CD4-positive, alpha-beta T cell treated with Interleukin-21 for 1 hour (primary cell): ENCODE measurements at regions not wholly inside any gene's neighbourhood (a gene's known extent, or its start where the extent isn't known, plus 50 kb on each side); places are given as distances from the start of the nearest gene placed in this dataset.
"Not testable (repeated sequence)": the region's sequence is repeated elsewhere in the genome, so short reads cannot be mapped to it uniquely, and the experiment has no call there.

Source experiments
- DNase-seq: peaks from one replicate; pipeline ENCODE4 v3.0.0-alpha.2; 2020

DNA sequence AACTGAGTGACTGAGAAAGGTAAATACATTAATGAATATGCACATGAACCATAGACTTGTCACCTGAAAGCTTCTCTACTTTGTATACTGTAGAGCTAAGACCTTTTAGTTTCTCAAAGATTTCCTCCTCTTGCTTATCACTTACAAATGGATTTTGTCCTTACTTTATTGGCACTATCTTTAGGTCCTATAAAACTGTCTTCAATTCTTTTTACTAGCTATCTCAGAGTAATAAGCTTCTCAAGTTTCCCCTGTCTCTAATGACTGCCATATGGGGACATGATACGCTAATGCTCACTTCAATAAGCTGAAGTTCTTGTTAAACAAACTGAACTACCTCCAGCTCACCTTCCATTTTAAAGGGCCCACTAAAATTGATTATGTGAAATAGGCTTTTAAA lies 468.2 kb upstream of the CCDC196 start:
- DNase-seq: no peak

- no peak for DNase-seq
Observed at GRCh38 chr14:66022526-66022925, 463.6 kb upstream of the CCDC196 start.

DNA sequence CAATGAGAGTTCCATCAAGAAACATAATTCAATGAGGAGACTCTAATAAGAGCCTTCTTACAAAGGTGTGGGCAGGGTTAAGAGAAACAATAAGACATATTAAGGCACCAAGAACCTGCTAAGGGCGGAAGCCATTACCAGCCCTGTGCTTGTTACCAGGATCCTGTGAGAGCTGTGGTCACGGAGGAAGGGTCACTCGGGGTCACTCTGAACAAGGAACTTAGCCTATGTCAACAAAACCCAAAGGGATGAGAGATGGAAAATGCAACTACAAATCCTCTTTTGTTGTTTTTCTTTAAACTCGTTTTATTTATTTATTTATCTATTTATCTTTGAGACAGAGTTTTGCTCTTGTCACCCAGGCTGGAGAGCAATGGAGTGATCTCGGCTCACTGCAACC lies 460.4 kb upstream of the CCDC196 start:
- no peak for DNase-seq

GRCh38 chr14:66031981-66032380 lies 454.2 kb upstream of the CCDC196 start:
- not testable (repeated sequence) for DNase-seq

GRCh38 chr14:66032800-66033199 lies 453.4 kb upstream of the CCDC196 start:
- no peak for DNase-seq

DNA sequence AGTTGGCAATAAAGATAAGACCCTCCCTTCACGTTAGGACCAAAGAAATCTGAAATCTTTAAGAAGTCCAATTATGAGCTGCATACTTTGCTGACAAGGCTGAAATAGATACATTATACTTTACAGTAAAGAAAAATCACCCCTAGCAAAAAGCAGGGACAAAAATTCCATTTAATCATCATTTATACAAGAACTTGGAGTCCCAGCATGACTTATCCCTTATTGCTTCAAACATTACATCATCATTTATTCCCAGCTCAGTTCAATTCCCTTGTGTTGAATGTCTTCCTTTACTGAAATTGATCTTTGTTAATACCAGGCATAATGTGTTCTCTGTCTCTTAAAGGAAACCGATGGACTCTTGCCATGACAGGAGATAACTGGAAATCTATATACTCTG lies 449.6 kb upstream of the CCDC196 start:
- DNase-seq: no peak

GRCh38 chr14:66037361-66037760 lies 448.8 kb upstream of the CCDC196 start:
- DNase-seq: no peak

GRCh38 chr14:66038212-66038611 lies 448.0 kb upstream of the CCDC196 start:
- no peak for DNase-seq

- no peak for DNase-seq
Observed at GRCh38 chr14:66038618-66039017, 447.6 kb upstream of the CCDC196 start.

DNA sequence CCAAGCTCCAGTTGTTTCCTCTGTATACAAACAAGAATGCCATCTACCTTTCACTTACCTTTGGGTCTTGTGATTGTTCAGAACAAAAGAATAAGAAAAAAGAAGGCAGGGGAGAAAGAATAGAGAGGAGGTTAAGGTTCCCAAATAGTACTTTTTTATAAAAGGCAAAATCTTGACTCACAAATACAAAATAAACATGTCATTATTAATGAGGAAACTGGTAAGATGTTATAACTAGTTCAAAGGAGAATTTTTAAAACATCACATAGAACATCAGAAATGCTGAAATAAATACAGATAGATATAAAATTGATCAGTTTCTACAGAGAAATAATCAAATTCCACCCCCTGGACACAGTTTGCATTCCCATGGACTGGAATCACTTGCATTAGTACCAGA lies 446.7 kb upstream of the CCDC196 start:
- no peak for DNase-seq

DNA sequence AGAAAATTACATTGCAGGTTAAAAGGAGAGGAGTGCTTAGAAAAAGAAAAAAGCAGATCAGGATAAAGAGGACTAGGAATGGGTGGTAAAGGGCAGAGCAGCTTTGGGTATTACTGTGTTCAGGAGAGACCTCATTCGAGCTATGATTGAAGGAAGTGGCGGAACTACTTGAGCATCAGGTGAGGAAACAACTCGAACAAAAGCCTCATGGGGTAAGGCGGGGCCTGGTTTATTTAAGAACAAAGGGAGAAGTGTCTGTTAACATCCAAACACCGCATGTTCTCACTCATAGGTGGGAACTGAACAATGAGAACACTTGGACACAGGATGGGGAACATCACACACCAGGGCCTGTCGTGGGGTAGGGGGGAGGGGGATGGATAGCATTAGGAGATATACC lies 444.6 kb upstream of the CCDC196 start:
- no peak for DNase-seq

GRCh38 chr14:66043921-66044320 lies 442.2 kb upstream of the CCDC196 start:
- DNase-seq: no peak

- no peak for DNase-seq
Observed at GRCh38 chr14:66045572-66046021, 440.6 kb upstream of the CCDC196 start.

GRCh38 chr14:66046035-66046434 lies 440.1 kb upstream of the CCDC196 start:
- DNase-seq: no peak

DNA sequence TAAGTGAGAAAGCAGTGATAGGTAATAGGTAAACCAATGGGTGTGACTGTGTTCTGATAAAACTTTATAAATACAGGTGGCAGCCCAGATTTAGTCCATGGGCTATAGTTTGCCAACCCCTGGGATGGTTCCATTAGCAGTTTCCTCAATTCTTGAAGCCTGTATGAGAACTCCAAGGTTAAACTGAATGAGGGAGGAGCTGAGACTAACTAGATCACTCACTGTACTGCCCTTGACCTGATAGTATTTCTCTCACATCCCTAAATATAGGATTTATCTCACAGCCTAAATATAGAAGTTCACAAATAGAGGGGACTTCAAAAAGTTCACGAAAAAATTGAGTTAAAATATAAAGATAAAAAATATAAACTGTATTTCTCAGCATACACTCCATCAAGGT lies 439.6 kb upstream of the CCDC196 start:
- no peak for DNase-seq

DNA sequence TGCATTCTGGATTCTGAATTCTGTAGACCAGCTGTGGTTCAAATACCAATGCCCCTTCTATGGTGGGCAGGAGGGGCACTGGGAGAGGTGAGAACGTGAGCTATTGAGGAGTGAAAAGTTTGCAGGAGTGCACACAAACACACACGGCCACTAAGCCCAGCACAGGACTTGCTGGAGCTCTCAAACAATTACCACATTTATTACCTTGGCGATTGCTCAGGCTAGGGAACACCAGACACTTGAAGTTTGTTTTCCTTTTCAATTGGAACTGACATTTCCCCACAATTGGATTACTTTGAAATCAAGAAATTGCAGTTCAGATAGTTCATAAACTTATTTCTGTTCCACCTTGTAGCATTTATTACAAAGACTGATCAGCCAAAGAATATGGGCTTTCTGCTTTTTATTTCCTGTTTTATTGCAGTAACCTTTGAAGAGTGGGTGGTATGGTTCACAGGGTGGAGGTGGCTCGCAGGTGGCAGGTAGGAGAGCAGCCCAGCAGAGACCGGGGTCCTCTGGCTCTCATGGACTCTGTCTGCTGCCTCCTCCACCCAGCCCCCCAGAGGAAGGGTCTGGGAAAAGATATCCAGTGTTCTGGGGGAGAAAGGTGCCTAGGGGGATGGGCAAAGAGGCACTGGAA lies 429.8 kb upstream of the CCDC196 start:
- DNase-seq: no peak

DNA sequence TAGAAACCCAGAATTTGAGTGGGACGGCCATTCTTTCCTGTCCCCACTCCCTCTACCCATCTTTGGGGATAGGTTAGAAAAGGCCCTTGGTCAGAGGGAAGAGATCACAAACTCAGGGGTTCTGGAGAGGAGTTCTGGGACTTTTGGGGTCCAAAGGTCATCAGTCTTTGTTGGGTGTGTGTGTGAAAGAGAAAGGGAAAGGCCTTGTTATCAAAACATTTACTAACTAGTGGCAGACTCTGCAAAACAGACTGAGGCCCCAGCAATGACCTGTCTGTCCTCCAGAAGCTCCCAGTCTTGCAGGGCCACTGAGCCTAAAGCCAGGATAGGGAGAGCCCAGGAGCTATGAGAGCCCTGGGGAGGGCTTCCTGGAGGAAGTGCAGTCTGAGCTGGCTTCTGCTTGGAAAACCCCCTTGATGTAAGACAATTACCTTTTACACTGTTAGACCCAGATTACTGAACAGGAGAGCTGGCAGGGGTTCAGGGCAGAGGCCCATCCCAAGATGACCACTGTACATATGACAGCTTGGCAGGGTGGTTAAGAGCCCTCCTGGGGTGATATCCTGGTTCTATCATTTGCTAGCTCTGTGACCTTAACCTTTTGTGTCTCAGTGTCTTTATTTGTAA lies 429.1 kb upstream of the CCDC196 start:
- no peak for DNase-seq

- no peak for DNase-seq
Observed at GRCh38 chr14:66065188-66065587, 421.0 kb upstream of the CCDC196 start.

GRCh38 chr14:66066981-66067776 lies 419.0 kb upstream of the CCDC196 start:
- no peak for DNase-seq

- DNase-seq: no peak
Observed at GRCh38 chr14:66069036-66069435, 417.1 kb upstream of the CCDC196 start.

GRCh38 chr14:66069830-66070541 lies 416.2 kb upstream of the CCDC196 start:
- DNase-seq: no peak

GRCh38 chr14:66070542-66071319 lies 415.4 kb upstream of the CCDC196 start:
- peak; percentile 71 for DNase-seq
